Femur (tissue), 1 donor: ENCODE measurements at regions not wholly inside any gene's neighbourhood (a gene's known extent, or its start where the extent isn't known, plus 50 kb on each side); places are given as distances from the start of the nearest gene placed in this dataset.

Experiments used
- DNase-seq: peaks from one replicate; pipeline ENCODE4 v3.0.0-alpha.2; 2017

- no peak for DNase-seq
Observed at GRCh38 chr20:21033817-21034216, 72.3 kb downstream of the LINC00237 start.

- no peak for DNase-seq
Observed at GRCh38 chr20:21031666-21032065, 74.5 kb downstream of the LINC00237 start.

GRCh38 chr20:21029341-21029740 is 76.8 kb downstream of the LINC00237 start:
- DNase-seq = no peak

- DNase-seq = no peak
Observed at GRCh38 chr20:21028921-21029320, 77.2 kb downstream of the LINC00237 start.

- no peak for DNase-seq
Observed at GRCh38 chr20:21028436-21028835, 77.7 kb downstream of the LINC00237 start.

GRCh38 chr20:21027569-21027968 is 78.6 kb downstream of the LINC00237 start:
- DNase-seq = no peak

GRCh38 chr20:21026951-21027350 is 79.2 kb downstream of the LINC00237 start:
- DNase-seq = no peak

- no peak for DNase-seq
Observed at GRCh38 chr20:21024420-21024819, 81.7 kb downstream of the LINC00237 start.

- DNase-seq = no peak
Observed at GRCh38 chr20:21022925-21023324, 83.2 kb downstream of the LINC00237 start.

GRCh38 chr20:21021472-21021790 is 84.7 kb downstream of the LINC00237 start:
- DNase-seq = no peak

GRCh38 chr20:21020659-21021471 is 85.3 kb downstream of the LINC00237 start:
- no peak for DNase-seq

GRCh38 chr20:21019814-21020658 is 86.1 kb downstream of the LINC00237 start:
- DNase-seq = no peak

- no peak for DNase-seq
Observed at GRCh38 chr20:21019468-21019813, 86.7 kb downstream of the LINC00237 start.

- no peak for DNase-seq
Observed at GRCh38 chr20:21018576-21018975, 87.6 kb downstream of the LINC00237 start.

GRCh38 chr20:21017528-21018085 is 88.6 kb downstream of the LINC00237 start:
- no peak for DNase-seq

- no peak for DNase-seq
Observed at GRCh38 chr20:21016751-21017150, 89.4 kb downstream of the LINC00237 start.

- no peak for DNase-seq
Observed at GRCh38 chr20:21014528-21014927, 91.6 kb downstream of the LINC00237 start.

- no peak for DNase-seq
Observed at GRCh38 chr20:21008951-21009350, 97.2 kb downstream of the LINC00237 start.

GRCh38 chr20:21006611-21007010 is 99.5 kb downstream of the LINC00237 start:
- DNase-seq = no peak

- no peak for DNase-seq
Observed at GRCh38 chr20:21004386-21005076, 101.6 kb downstream of the LINC00237 start.

GRCh38 chr20:21003902-21004301 is 102.3 kb downstream of the LINC00237 start:
- no peak for DNase-seq

- DNase-seq = no peak
Observed at GRCh38 chr20:21002486-21002885, 103.7 kb downstream of the LINC00237 start.

- DNase-seq = no peak
Observed at GRCh38 chr20:20993372-20993771, 112.8 kb downstream of the LINC00237 start.
